ENCODE measurements at regions not wholly inside any gene's neighbourhood (a gene's known extent, or its start where the extent isn't known, plus 50 kb on each side); places are given as distances from the start of the nearest gene placed in this dataset.

- no TSS peak for BruUV-seq (replicated peaks)
- CTCF ChIA-PET, result no interaction called here
- intact Hi-C loops (cut with micrococcal nuclease), result no loop called here
Measured at GRCh38 chr14:71698027-71698426, 234.2 kb upstream of the RGS6 start.

DNA sequence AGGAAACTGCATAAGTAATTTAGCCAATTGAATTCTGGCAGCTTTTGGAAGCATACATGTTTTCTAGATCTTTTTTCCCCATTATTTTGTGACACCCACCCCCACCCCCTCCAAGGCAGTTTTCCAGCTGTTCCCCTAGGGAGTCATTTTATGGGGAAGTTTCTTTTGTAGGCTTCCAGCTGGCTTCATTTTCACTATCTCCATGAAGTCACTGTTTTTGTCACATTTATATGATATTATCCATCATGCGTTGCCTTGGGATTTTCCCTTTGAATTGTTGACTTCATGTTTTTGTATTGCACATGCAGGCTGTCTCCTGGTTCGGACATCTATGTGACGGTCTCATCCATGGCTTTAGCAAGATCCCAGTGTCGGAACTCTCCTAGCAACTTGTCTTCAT lies 233.6 kb upstream of the RGS6 start:
- Histone ChIP-seq H3K9me2 (replicated peaks; ENCODE audit: low read length) (no peaks in the 10 kb centered on the region), H3K36me3 (ENCODE audit: low read depth, low read length) (peaks cover 10% of the 10 kb centered on the region; the same call in 1 of the 2 replicates), H4K20me1 (ENCODE audit: low read length) (no peaks in the 10 kb centered on the region), H3K4me2 (ENCODE audit: low read length) (no peak overlapping the region), H3K27ac (ENCODE audit: low read length) (no peak overlapping the region), H3K27me3 (ENCODE audit: low read length) (no peaks in the 10 kb centered on the region), H3K9ac (ENCODE audit: low read length) (no peak overlapping the region), H3K9me3 (ENCODE audit: low read length) (no peaks in the 10 kb centered on the region), H3K4me3 (ENCODE audit: low read length) (no peak overlapping the region), H3F3A (ENCODE audit: low read length, unreplicated experiment) (no peaks in the 10 kb centered on the region), H2AFZ (ENCODE audit: low read length) (no peak overlapping the region), H3K4me1 (ENCODE audit: insufficient read depth, low read length) (peaks cover 15% of the 10 kb centered on the region; the same call in 1 of the 2 replicates), H3K79me2 (ENCODE audit: low read length) (no peaks in the 10 kb centered on the region)
- DNase-seq (no peak), ATAC-seq (no peak)
- intact Hi-C loops (cut with micrococcal nuclease), result no loop called here
- TF ChIP-seq EZH2phosphoT487 (IDR thresholded peaks at IDR 0.05; ENCODE audit: borderline replicate concordance, low read length) (no peak), EZH2 (IDR thresholded peaks at IDR 0.05; ENCODE audit: low read length, unreplicated experiment) (no peak), CTCF (conservative IDR thresholded peaks at IDR 0.05; ENCODE audit: low read depth, low read length) (no peak)
- ChIA-PET CTCF (no interaction called here), POLR2A (ENCODE audit: unreplicated experiment) (no interaction called here)
- no TSS peak for BruUV-seq (replicated peaks)

More at GRCh38 chr14:71698027-71698426, 234.2 kb upstream of the RGS6 start:
- ATAC-seq (no peak), DNase-seq (no peak)
- Histone ChIP-seq H3K36me3 (ENCODE audit: low read depth, low read length) (peaks cover 8% of the 10 kb centered on the region; the same call in 1 of the 2 replicates), H3K79me2 (ENCODE audit: low read length) (no peaks in the 10 kb centered on the region), H3F3A (ENCODE audit: low read length, unreplicated experiment) (no peaks in the 10 kb centered on the region), H3K4me1 (ENCODE audit: insufficient read depth, low read length) (peaks cover 15% of the 10 kb centered on the region; the same call in 1 of the 2 replicates), H4K20me1 (ENCODE audit: low read length) (no peaks in the 10 kb centered on the region), H3K27me3 (ENCODE audit: low read length) (no peaks in the 10 kb centered on the region), H3K9ac (ENCODE audit: low read length) (no peak overlapping the region), H3K27ac (ENCODE audit: low read length) (no peak overlapping the region), H3K9me2 (replicated peaks; ENCODE audit: low read length) (no peaks in the 10 kb centered on the region), H3K4me2 (ENCODE audit: low read length) (no peak overlapping the region), H2AFZ (ENCODE audit: low read length) (no peak overlapping the region), H3K9me3 (ENCODE audit: low read length) (no peaks in the 10 kb centered on the region), H3K4me3 (ENCODE audit: low read length) (no peak overlapping the region)
- TF ChIP-seq EZH2 (IDR thresholded peaks at IDR 0.05; ENCODE audit: low read length, unreplicated experiment) (no peak), EZH2phosphoT487 (IDR thresholded peaks at IDR 0.05; ENCODE audit: borderline replicate concordance, low read length) (no peak), CTCF (conservative IDR thresholded peaks at IDR 0.05; ENCODE audit: low read depth, low read length) (no peak)
- POLR2A ChIA-PET (ENCODE audit: unreplicated experiment), result no interaction called here

DNA sequence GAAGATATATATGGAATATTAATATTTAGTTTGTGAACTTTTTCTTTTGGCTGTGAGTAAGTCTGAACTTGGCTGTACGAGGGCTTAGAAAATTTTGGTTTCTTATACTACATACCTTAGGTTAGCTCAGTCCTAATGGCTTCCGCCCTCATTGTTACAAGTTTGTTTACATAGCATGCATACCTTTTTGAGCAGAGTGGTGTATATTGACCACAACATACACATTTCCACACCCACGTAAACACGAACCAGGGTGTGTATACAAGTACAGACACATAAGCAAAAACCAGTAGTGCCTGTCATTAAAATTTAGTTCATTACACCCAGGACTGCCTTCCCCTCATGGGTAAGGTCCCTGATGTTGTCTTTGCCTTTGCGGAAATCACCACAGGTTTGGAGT lies 230.2 kb upstream of the RGS6 start:
- DNase-seq (peak; percentile 62), ATAC-seq (peak; percentile 89)
- no peak overlapping the region for H3K4me3 ChIP-seq (ENCODE audit: low read length)
- H3K9me2 ChIP-seq (replicated peaks; ENCODE audit: low read length), result no peaks in the 10 kb centered on the region
- no peak overlapping the region for H2AFZ ChIP-seq (ENCODE audit: low read length)
- TF ChIP-seq CTCF (conservative IDR thresholded peaks at IDR 0.05; ENCODE audit: low read depth, low read length) (no peak), EZH2phosphoT487 (IDR thresholded peaks at IDR 0.05; ENCODE audit: borderline replicate concordance, low read length) (no peak), EZH2 (IDR thresholded peaks at IDR 0.05; ENCODE audit: low read length, unreplicated experiment) (no peak)
- POLR2A ChIA-PET (ENCODE audit: unreplicated experiment), result no interaction called here
- peak overlapping the region; percentile 1; the same call in 1 of the 2 replicates for H3K27ac ChIP-seq (ENCODE audit: low read length)
- H3F3A ChIP-seq (ENCODE audit: low read length, unreplicated experiment), result no peaks in the 10 kb centered on the region
- intact Hi-C loops (cut with micrococcal nuclease), result no loop called here
- H3K79me2 ChIP-seq (ENCODE audit: low read length), result no peaks in the 10 kb centered on the region
- BruUV-seq (replicated peaks), result no TSS peak
- no peaks in the 10 kb centered on the region for H4K20me1 ChIP-seq (ENCODE audit: low read length)
- H3K9me3 ChIP-seq (ENCODE audit: low read length), result no peaks in the 10 kb centered on the region
- no peaks in the 10 kb centered on the region for H3K27me3 ChIP-seq (ENCODE audit: low read length)
- CTCF ChIA-PET, result no interaction called here
- H3K9ac ChIP-seq (ENCODE audit: low read length), result no peak overlapping the region
- no peak overlapping the region for H3K4me2 ChIP-seq (ENCODE audit: low read length)
- H3K4me1 ChIP-seq (ENCODE audit: insufficient read depth, low read length), result peaks cover 15% of the 10 kb centered on the region; the same call in 1 of the 2 replicates
- peaks cover 7% of the 10 kb centered on the region; the same call in 1 of the 2 replicates for H3K36me3 ChIP-seq (ENCODE audit: low read depth, low read length)
